A549 (cell line): ENCODE measurements at regions not wholly inside any gene's neighbourhood (a gene's known extent, or its start where the extent isn't known, plus 50 kb on each side); places are given as distances from the start of the nearest gene placed in this dataset.

ENCODE experiments used
- CHD2 ChIP-seq: fragments of 150-350 bp; IDR thresholded peaks from 2 replicates; pipeline ENCODE4 v1.6.1; 2014; ENCODE audit warnings: low read length; ENCODE audit not compliant: partially characterized antibody
- CHD4 ChIP-seq: fragments of 200-600 bp; sonication (generic); IDR thresholded peaks from 2 replicates; pipeline ENCODE4 v1.6.1; 2016; ENCODE audit warnings: antibody characterized with exemption, mild to moderate bottlenecking, borderline replicate concordance
- ESRRA ChIP-seq: fragments of 150-350 bp; IDR thresholded peaks from 2 replicates; pipeline ENCODE4 v1.6.1; 2014; ENCODE audit warnings: mild to moderate bottlenecking, low read length, borderline replicate concordance
- GATA3 ChIP-seq: IDR thresholded peaks from 2 replicates; pipeline ENCODE4 v1.6.1; 2012; ENCODE audit warnings: borderline replicate concordance
- NR3C1 ChIP-seq: fragments of >200 bp; sonication (Bioruptor Twin); formaldehyde crosslinking; IDR thresholded peaks from 3 replicates; pipeline ENCODE4 v1.6.1; 2017
- POLR2A ChIP-seq: IDR thresholded peaks from 2 replicates; pipeline ENCODE4 v1.6.1; 2012; ENCODE audit warnings: mild to moderate bottlenecking, low read length
- POLR2AphosphoS2 ChIP-seq: conservative IDR thresholded peaks from 2 replicates; pipeline ENCODE4 v1.6.1; 2012; ENCODE audit warnings: low read length, improper control_type of control experiment, inconsistent platforms
- TP53 ChIP-seq: fragments of 250-450 bp; sonication (Bioruptor Pico); IDR thresholded peaks from 2 replicates; pipeline ENCODE4 v1.5.0; 2021; ENCODE audit warnings: mild to moderate bottlenecking, moderate library complexity
- TF ChIP-seq, protein P1 (sequence below): fragments of >200 bp; sonication (Bioruptor Twin); formaldehyde crosslinking; IDR thresholded peaks from 3 replicates; pipeline ENCODE4 v1.5.1; 2016
- TF ChIP-seq, protein P2 (sequence below): fragments of 200-600 bp; sonication (generic); IDR thresholded peaks from 2 replicates; pipeline ENCODE4 v1.6.1; 2016; ENCODE audit warnings: antibody characterized with exemption, mild to moderate bottlenecking, moderate library complexity
- TF ChIP-seq, protein P3 (sequence below): IDR thresholded peaks from 2 replicates; pipeline ENCODE4 v1.6.1; 2012; ENCODE audit warnings: low read depth, borderline replicate concordance

DNA sequence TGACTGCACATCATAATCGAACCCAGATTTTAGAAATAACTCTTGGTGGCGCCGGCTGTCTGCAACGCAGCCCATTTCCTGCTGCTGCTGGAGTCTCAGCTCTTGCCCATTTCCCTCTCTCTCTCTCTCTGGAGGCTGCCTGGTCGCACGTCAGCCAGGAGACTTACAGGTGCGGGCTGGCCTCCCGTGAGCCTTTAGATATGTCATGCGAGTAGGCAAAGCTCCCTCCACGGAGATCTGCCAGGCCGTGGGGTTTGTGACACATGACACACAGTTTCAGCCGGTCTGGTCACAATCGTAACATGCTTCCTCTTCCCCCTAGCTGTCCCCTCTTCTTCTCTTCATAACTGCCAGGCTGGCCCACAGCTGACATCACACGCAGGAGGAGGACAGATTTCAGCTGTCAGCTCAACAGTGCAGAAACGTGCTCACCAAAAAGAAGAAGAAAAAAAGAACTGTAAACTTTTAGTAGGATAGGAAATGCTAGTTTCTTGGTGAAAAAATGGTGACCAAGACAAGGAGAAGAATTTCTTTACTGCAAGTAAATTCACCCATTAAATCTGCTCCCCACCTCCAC is 489.3 kb downstream of the ZNF516 start:
- TF ChIP-seq, protein P1, sequence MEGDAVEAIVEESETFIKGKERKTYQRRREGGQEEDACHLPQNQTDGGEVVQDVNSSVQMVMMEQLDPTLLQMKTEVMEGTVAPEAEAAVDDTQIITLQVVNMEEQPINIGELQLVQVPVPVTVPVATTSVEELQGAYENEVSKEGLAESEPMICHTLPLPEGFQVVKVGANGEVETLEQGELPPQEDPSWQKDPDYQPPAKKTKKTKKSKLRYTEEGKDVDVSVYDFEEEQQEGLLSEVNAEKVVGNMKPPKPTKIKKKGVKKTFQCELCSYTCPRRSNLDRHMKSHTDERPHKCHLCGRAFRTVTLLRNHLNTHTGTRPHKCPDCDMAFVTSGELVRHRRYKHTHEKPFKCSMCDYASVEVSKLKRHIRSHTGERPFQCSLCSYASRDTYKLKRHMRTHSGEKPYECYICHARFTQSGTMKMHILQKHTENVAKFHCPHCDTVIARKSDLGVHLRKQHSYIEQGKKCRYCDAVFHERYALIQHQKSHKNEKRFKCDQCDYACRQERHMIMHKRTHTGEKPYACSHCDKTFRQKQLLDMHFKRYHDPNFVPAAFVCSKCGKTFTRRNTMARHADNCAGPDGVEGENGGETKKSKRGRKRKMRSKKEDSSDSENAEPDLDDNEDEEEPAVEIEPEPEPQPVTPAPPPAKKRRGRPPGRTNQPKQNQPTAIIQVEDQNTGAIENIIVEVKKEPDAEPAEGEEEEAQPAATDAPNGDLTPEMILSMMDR = no peak
- TF ChIP-seq GATA3 = no peak
- TF ChIP-seq, protein P2, sequence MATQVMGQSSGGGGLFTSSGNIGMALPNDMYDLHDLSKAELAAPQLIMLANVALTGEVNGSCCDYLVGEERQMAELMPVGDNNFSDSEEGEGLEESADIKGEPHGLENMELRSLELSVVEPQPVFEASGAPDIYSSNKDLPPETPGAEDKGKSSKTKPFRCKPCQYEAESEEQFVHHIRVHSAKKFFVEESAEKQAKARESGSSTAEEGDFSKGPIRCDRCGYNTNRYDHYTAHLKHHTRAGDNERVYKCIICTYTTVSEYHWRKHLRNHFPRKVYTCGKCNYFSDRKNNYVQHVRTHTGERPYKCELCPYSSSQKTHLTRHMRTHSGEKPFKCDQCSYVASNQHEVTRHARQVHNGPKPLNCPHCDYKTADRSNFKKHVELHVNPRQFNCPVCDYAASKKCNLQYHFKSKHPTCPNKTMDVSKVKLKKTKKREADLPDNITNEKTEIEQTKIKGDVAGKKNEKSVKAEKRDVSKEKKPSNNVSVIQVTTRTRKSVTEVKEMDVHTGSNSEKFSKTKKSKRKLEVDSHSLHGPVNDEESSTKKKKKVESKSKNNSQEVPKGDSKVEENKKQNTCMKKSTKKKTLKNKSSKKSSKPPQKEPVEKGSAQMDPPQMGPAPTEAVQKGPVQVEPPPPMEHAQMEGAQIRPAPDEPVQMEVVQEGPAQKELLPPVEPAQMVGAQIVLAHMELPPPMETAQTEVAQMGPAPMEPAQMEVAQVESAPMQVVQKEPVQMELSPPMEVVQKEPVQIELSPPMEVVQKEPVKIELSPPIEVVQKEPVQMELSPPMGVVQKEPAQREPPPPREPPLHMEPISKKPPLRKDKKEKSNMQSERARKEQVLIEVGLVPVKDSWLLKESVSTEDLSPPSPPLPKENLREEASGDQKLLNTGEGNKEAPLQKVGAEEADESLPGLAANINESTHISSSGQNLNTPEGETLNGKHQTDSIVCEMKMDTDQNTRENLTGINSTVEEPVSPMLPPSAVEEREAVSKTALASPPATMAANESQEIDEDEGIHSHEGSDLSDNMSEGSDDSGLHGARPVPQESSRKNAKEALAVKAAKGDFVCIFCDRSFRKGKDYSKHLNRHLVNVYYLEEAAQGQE = no peak
- TF ChIP-seq, protein P3, sequence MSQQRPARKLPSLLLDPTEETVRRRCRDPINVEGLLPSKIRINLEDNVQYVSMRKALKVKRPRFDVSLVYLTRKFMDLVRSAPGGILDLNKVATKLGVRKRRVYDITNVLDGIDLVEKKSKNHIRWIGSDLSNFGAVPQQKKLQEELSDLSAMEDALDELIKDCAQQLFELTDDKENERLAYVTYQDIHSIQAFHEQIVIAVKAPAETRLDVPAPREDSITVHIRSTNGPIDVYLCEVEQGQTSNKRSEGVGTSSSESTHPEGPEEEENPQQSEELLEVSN = no peak
- TF ChIP-seq POLR2A = no peak
- no peak for TF ChIP-seq CHD4
- no peak for TF ChIP-seq ESRRA
- TF ChIP-seq POLR2AphosphoS2 = no peak
- no peak for TF ChIP-seq CHD2
- no peak for TF ChIP-seq NR3C1
- TF ChIP-seq TP53 (CRISPR knock-in tag) = no peak
